GM10248 (cell line): ENCODE measurements at regions not wholly inside any gene's neighbourhood (a gene's known extent, or its start where the extent isn't known, plus 50 kb on each side); places are given as distances from the start of the nearest gene placed in this dataset.

Experiments used
- CTCF ChIA-PET: fragments of 300-600 bp; sonication (Branson Sonifier 250); formaldehyde crosslinking; extraction: SDS; loops from one replicate; lab custom pipeline; 2021; ENCODE audit warnings: antibody characterized with exemption; lab: Yijun Ruan, JAX
- POLR2A ChIA-PET: fragments of 350-650 bp; sonication (Branson Sonifier 250); formaldehyde crosslinking; extraction: SDS; loops from one replicate; lab custom pipeline; 2020; ENCODE audit warnings: antibody characterized with exemption; lab: Yijun Ruan, JAX
- DNase-seq: peaks from one replicate; pipeline ENCODE4 v3.0.0; 2012; ENCODE audit errors: extremely low spot score
- TF ChIP-seq, protein P1 (sequence below): IDR thresholded peaks from 2 replicates; pipeline ENCODE4 v1.5.1; 2012; ENCODE audit warnings: mild to moderate bottlenecking, low read depth; ENCODE audit errors: extremely low read depth, missing control alignments, control extremely low read depth

DNA sequence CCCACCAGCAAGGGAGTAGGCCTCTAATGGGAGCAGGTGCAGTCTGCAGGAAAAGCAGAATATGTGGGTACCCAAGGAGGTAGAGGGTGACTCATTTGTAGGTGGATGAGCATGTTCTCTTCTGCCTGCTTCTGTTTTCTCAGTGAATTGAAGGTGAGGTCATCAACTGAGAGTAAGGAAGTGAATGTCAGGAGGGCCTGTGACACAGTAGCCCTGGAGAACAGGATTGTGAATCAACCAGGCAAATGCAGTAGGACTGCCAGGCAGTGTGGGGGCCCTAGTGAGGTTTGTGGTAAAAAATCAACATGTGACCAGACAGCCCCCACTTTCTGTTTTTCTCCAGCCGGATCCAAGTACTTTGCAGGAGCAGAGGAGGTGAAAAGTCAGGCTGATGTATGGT, 150.5 kb upstream of the SOX9 start:
- POLR2A ChIA-PET, result no interaction called here
- peak; percentile 20 for DNase-seq
- CTCF ChIA-PET, result no interaction called here
- TF ChIP-seq, protein P1, sequence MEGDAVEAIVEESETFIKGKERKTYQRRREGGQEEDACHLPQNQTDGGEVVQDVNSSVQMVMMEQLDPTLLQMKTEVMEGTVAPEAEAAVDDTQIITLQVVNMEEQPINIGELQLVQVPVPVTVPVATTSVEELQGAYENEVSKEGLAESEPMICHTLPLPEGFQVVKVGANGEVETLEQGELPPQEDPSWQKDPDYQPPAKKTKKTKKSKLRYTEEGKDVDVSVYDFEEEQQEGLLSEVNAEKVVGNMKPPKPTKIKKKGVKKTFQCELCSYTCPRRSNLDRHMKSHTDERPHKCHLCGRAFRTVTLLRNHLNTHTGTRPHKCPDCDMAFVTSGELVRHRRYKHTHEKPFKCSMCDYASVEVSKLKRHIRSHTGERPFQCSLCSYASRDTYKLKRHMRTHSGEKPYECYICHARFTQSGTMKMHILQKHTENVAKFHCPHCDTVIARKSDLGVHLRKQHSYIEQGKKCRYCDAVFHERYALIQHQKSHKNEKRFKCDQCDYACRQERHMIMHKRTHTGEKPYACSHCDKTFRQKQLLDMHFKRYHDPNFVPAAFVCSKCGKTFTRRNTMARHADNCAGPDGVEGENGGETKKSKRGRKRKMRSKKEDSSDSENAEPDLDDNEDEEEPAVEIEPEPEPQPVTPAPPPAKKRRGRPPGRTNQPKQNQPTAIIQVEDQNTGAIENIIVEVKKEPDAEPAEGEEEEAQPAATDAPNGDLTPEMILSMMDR, result no peak

GRCh38 chr17:71974051-71974450, 146.8 kb upstream of the SOX9 start:
- no peak for DNase-seq
- POLR2A ChIA-PET, result no interaction called here
- CTCF ChIA-PET, result no interaction called here
- TF ChIP-seq, protein P1, result no peak

GRCh38 chr17:71975331-71975801, 145.5 kb upstream of the SOX9 start:
- ChIA-PET CTCF (interaction anchor here (0.8 kb wide), 1 partner anchor 30 kb away, joined by 3 read pairs; no protein-coding TSS in a partner anchor), POLR2A (interaction anchor here (0.7 kb wide), 1 partner anchor 146 kb away, joined by 3 read pairs; no protein-coding TSS in a partner anchor)
- no peak for DNase-seq
- TF ChIP-seq, protein P1, result no peak

GRCh38 chr17:71976011-71976649, 144.7 kb upstream of the SOX9 start:
- DNase-seq, result no peak
- TF ChIP-seq, protein P1, result no peak
- ChIA-PET CTCF (interaction anchor here (0.8 kb wide), 1 partner anchor 31 kb away, joined by 3 read pairs; no protein-coding TSS in a partner anchor), POLR2A (interaction anchor here (0.7 kb wide), 1 partner anchor 147 kb away, joined by 3 read pairs; no protein-coding TSS in a partner anchor)

DNA sequence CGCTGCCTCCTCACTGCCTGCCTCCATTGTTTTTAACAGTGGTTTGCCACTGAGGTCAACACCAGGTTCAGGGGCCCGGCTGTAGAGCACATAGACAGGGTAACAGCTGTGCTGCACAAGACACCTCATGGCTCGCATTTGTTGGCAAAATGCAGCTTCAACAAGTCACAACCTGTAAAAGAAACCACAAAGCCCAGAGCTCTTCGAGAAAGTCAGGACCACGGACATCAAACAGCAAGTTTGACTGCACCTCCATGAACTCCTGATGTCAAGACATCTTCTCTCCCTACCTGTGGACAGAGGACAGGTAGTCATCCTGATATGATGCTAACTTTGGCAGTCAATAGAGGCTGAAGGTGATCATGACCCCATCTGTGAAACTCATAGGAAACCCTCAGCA, 142.4 kb upstream of the SOX9 start:
- POLR2A ChIA-PET, result no interaction called here
- CTCF ChIA-PET, result no interaction called here
- no peak for DNase-seq
- TF ChIP-seq, protein P1, result no peak

DNA sequence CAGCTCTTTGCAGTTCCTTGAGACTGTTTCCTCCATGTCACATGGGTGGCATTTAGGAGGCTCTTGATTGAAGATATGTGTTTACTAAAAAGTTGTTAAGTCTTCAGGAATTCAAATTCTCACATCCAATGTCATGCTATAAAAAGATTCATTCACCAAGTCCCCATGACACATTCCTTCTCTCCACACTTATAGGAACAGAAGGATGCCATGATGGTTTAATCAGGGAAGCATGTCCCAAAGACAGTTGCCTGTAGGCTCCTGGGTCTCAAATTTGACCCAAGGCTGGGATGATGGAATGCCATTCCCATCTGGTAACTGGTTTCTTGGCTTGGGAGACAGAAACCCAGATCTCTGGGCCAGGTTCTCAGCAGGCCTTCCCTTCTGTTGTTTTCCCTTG, 140.6 kb upstream of the SOX9 start:
- CTCF ChIA-PET, result no interaction called here
- POLR2A ChIA-PET, result no interaction called here
- TF ChIP-seq, protein P1, result no peak
- no peak for DNase-seq
